BLaER1 treated with 17β-estradiol and CSF1 and Interleukin-3, amounts not matched to agents 10 nM and 100 nM (cell line): ENCODE measurements at regions not wholly inside any gene's neighbourhood (a gene's known extent, or its start where the extent isn't known, plus 50 kb on each side); places are given as distances from the start of the nearest gene placed in this dataset.
"Not testable (repeated sequence)": the region's sequence is repeated elsewhere in the genome, so short reads cannot be mapped to it uniquely, and the experiment has no call there.

Source experiments
- H3K27ac ChIP-seq, 11 experiments: shearing (Covaris generic); formaldehyde crosslinking; 2 replicates each; pipeline ENCODE4 v1.8.1; 2022
- H3K27me3 ChIP-seq, 11 experiments: shearing (Covaris generic); formaldehyde crosslinking; 2 replicates each; pipeline ENCODE4 v1.8.1; 2022
- H3K36me3 ChIP-seq, 11 experiments: shearing (Covaris generic); formaldehyde crosslinking; 2 replicates each; pipeline ENCODE4 v1.8.1; 2022
- H3K4me1 ChIP-seq, 10 experiments: shearing (Covaris generic); formaldehyde crosslinking; 2 replicates each; pipeline ENCODE4 v1.8.1; 2022
- H3K4me2 ChIP-seq, 11 experiments: shearing (Covaris generic); formaldehyde crosslinking; 2 replicates each; pipeline ENCODE4 v1.8.1; 2022
- H3K4me3 ChIP-seq, 10 experiments: shearing (Covaris generic); formaldehyde crosslinking; 2 replicates each; pipeline ENCODE4 v1.8.1; 2022
- H3K9ac ChIP-seq, 11 experiments: shearing (Covaris generic); formaldehyde crosslinking; 2 replicates each; pipeline ENCODE4 v1.8.1; 2022
- H3K9me3 ChIP-seq, 11 experiments: shearing (Covaris generic); formaldehyde crosslinking; replicated peaks in 1 of 11; 2 replicates each; pipeline ENCODE4 v1.8.1; 2022
- H4K20me1 ChIP-seq, 11 experiments: shearing (Covaris generic); formaldehyde crosslinking; 2 replicates each; pipeline ENCODE4 v1.8.1; 2022
- Cebpa-rat ChIP-seq, 11 experiments: shearing (Covaris generic); IDR thresholded peaks; 2 replicates each; pipeline ENCODE4 v1.8.1; 2022

- no peak overlapping the region for H3K9ac ChIP-seq
- H3K4me1 ChIP-seq, result no peaks in the 10 kb centered on the region
- peaks cover 0 to 6% (median 0%) of the 10 kb centered on the region in 11 experiments; a peak in 2 of 22 replicates for H3K9me3 ChIP-seq
- H3K4me2 ChIP-seq, result no peak overlapping the region
- H3K27me3 ChIP-seq, result no peaks in the 10 kb centered on the region
- H3K4me3 ChIP-seq, result no peak overlapping the region
- no peaks in the 10 kb centered on the region for H4K20me1 ChIP-seq
- H3K27ac ChIP-seq, result no peak overlapping the region
- no peak for TF ChIP-seq Cebpa-rat (IDR thresholded peaks at IDR 0.05)
- H3K36me3 ChIP-seq, result no peaks in the 10 kb centered on the region
These were observed 421.0 kb upstream of the MIR17HG start for GRCh38 chr13:90926459-90926858.

GRCh38 chr13:90928109-90928508, 419.4 kb upstream of the MIR17HG start:
- Histone ChIP-seq H3K4me3 (no peak overlapping the region), H4K20me1 (no peaks in the 10 kb centered on the region), H3K4me1 (peaks cover 0 to 1% (median 0%) of the 10 kb centered on the region in 10 experiments; a peak in 1 of 20 replicates), H3K9ac (no peak overlapping the region), H3K4me2 (no peak overlapping the region), H3K27ac (no peak overlapping the region), H3K27me3 (no peaks in the 10 kb centered on the region), H3K36me3 (no peaks in the 10 kb centered on the region), H3K9me3 (peaks cover 0 to 6% (median 0%) of the 10 kb centered on the region in 11 experiments; a peak in 2 of 22 replicates)
- no peak for TF ChIP-seq Cebpa-rat (IDR thresholded peaks at IDR 0.05)

- H3K4me2 ChIP-seq, result peak overlapping the region in 1 of 11 experiments; percentile 15; a peak in 1 of 22 replicates
- H3K9ac ChIP-seq, result no peak overlapping the region
- no peak overlapping the region for H3K4me3 ChIP-seq
- TF ChIP-seq Cebpa-rat (IDR thresholded peaks at IDR 0.05), result no peak
- H3K27me3 ChIP-seq, result no peaks in the 10 kb centered on the region
- no peak overlapping the region for H3K27ac ChIP-seq
- H3K36me3 ChIP-seq, result no peaks in the 10 kb centered on the region
- peaks cover 0 to 6% (median 0%) of the 10 kb centered on the region in 11 experiments; a peak in 2 of 22 replicates for H3K9me3 ChIP-seq
- H4K20me1 ChIP-seq, result no peaks in the 10 kb centered on the region
- peaks cover 0 to 5% (median 0%) of the 10 kb centered on the region in 10 experiments; a peak in 1 of 20 replicates for H3K4me1 ChIP-seq
These were observed 414.2 kb upstream of the MIR17HG start for GRCh38 chr13:90933097-90933826.

- H3K4me3 ChIP-seq, result no peak overlapping the region
- no peaks in the 10 kb centered on the region for H3K36me3 ChIP-seq
- no peaks in the 10 kb centered on the region for H4K20me1 ChIP-seq
- no peaks in the 10 kb centered on the region for H3K27me3 ChIP-seq
- TF ChIP-seq Cebpa-rat (IDR thresholded peaks at IDR 0.05), result no peak
- H3K4me2 ChIP-seq, result no peak overlapping the region
- H3K9me3 ChIP-seq, result peaks cover 0 to 6% (median 0%) of the 10 kb centered on the region in 11 experiments; a peak in 2 of 22 replicates
- peaks cover 0 to 5% (median 0%) of the 10 kb centered on the region in 10 experiments; a peak in 1 of 20 replicates for H3K4me1 ChIP-seq
- H3K27ac ChIP-seq, result no peak overlapping the region
- no peak overlapping the region for H3K9ac ChIP-seq
These were observed 412.7 kb upstream of the MIR17HG start for GRCh38 chr13:90934741-90935140.

DNA sequence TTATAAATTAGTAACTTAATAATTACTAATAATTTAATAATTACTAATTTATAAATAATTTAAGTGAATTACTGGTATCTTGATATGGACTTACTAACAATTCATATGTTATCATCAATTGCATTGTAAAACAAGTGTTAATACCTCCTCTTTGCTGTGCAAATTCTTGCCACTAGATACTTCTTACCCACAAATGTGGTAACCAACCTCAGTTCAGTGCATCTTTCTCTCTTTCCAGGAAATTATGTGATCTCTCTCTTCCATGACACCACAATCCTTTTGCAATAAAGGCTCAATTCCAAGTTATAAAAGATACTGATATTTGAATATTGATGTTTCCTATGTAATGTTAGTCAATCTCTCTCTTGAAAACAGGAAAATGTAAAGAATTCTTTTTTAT, 408.6 kb upstream of the MIR17HG start:
- H3K36me3 ChIP-seq, result no peaks in the 10 kb centered on the region
- H4K20me1 ChIP-seq, result no peaks in the 10 kb centered on the region
- no peak for TF ChIP-seq Cebpa-rat (IDR thresholded peaks at IDR 0.05)
- H3K27ac ChIP-seq, result no peak overlapping the region
- no peaks in the 10 kb centered on the region for H3K9me3 ChIP-seq
- H3K4me3 ChIP-seq, result no peak overlapping the region
- H3K4me1 ChIP-seq, result no peaks in the 10 kb centered on the region
- H3K4me2 ChIP-seq, result no peak overlapping the region
- H3K27me3 ChIP-seq, result no peaks in the 10 kb centered on the region
- no peak overlapping the region for H3K9ac ChIP-seq

DNA sequence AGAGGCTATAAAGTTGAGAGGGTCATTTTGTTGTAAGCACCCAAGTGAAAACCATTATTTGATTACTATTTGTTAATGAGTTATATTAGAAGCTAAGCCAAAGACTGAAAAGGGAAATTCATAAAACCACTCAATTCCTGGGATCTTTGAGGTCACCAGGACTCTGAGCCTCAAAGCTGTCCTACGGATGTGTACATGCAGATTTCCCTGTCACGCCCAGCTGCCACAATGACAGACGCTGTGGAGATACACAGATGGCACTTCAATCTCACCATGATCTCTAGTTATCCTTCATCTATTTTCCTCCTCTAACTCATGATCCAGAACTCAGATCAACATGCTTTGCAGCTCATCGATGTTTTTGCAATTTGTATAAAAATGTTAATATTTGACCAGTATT, 403.5 kb upstream of the MIR17HG start:
- Histone ChIP-seq H3K9me3 (peaks cover 0 to 10% (median 2%) of the 10 kb centered on the region in 11 experiments; a peak in 8 of 22 replicates), H3K4me3 (no peak overlapping the region), H3K36me3 (no peaks in the 10 kb centered on the region), H3K27me3 (no peaks in the 10 kb centered on the region), H3K4me2 (no peak overlapping the region), H4K20me1 (no peaks in the 10 kb centered on the region), H3K27ac (no peak overlapping the region), H3K4me1 (no peaks in the 10 kb centered on the region), H3K9ac (no peak overlapping the region)
- TF ChIP-seq Cebpa-rat (IDR thresholded peaks at IDR 0.05), result no peak

- H3K9ac ChIP-seq, H3K36me3 ChIP-seq, H3K27ac ChIP-seq, H3K27me3 ChIP-seq, H3K4me2 ChIP-seq, H3K4me3 ChIP-seq, H3K4me1 ChIP-seq, H4K20me1 ChIP-seq: not testable (repeated sequence)
- peaks cover 0 to 10% (median 4%) of the 10 kb centered on the region in 11 experiments; a peak in 8 of 22 replicates for H3K9me3 ChIP-seq
These were observed 402.3 kb upstream of the MIR17HG start for GRCh38 chr13:90945146-90945545.

- H4K20me1 ChIP-seq, H3K4me1 ChIP-seq, H3K4me3 ChIP-seq, H3K9ac ChIP-seq, H3K27ac ChIP-seq, H3K27me3 ChIP-seq, H3K4me2 ChIP-seq, H3K36me3 ChIP-seq: not testable (repeated sequence)
- H3K9me3 ChIP-seq, result peaks cover 0 to 10% (median 4%) of the 10 kb centered on the region in 11 experiments; a peak in 8 of 22 replicates
These were observed 401.4 kb upstream of the MIR17HG start for GRCh38 chr13:90946125-90946524.

DNA sequence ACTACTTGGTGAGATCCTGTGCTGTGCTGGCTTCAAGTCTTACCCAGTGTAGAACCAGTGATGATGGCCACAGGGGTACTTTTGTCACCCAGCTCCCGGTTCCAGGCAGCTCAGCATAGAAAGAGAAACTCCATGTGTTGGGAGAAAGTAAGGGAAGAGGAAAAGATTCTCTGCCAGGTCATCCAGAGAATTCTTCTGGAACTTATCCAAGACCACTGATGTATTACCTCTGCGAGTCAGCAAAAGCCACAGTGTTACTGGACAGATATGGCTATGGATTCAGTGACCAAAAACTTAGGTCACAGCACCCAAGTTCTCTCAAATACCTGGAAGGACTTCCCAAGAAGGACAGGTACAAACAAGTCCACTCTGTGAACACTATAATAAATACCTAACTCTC, 399.5 kb upstream of the MIR17HG start:
- Histone ChIP-seq H3K9ac (no peak overlapping the region), H3K9me3 (peaks cover 0 to 10% (median 4%) of the 10 kb centered on the region in 11 experiments; a peak in 8 of 22 replicates), H3K36me3 (no peaks in the 10 kb centered on the region), H3K4me1 (no peaks in the 10 kb centered on the region), H3K4me2 (no peak overlapping the region), H3K27me3 (no peaks in the 10 kb centered on the region), H4K20me1 (no peaks in the 10 kb centered on the region), H3K27ac (no peak overlapping the region), H3K4me3 (no peak overlapping the region)
- TF ChIP-seq Cebpa-rat (IDR thresholded peaks at IDR 0.05), result no peak

DNA sequence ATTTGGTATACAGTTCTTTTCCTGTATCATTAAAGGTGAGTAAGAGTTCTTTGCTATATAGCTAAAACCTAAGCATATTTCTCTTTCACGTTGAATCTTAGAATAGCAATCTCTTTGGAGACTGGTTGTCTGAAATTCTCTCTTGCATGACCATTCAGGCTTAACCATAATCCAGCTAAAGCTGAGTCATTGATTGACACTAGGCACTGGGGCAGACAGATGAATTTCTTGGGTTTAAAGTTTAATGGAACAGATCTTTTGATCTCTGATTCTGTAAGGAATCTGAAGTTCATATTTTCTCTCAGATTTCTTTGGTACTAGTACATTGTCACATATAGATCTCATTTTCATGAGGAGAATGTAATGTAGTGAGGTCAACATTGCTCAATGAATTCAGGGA, 397.3 kb upstream of the MIR17HG start:
- H3K9ac ChIP-seq, result no peak overlapping the region
- no peaks in the 10 kb centered on the region for H3K4me1 ChIP-seq
- H3K27ac ChIP-seq, result no peak overlapping the region

More for the DNA sequence above, 397.3 kb upstream of the MIR17HG start:
- peaks cover 0 to 10% (median 4%) of the 10 kb centered on the region in 11 experiments; a peak in 8 of 22 replicates for H3K9me3 ChIP-seq
- no peak overlapping the region for H3K4me2 ChIP-seq
- no peak overlapping the region for H3K4me3 ChIP-seq
- no peaks in the 10 kb centered on the region for H4K20me1 ChIP-seq
- TF ChIP-seq Cebpa-rat (IDR thresholded peaks at IDR 0.05), result no peak
- no peaks in the 10 kb centered on the region for H3K36me3 ChIP-seq
- H3K27me3 ChIP-seq, result no peaks in the 10 kb centered on the region
